ENCODE measurements at regions not wholly inside any gene's neighbourhood (a gene's known extent, or its start where the extent isn't known, plus 50 kb on each side); places are given as distances from the start of the nearest gene placed in this dataset.

GRCh38 chr12:126036348-126036747 is 971.1 kb downstream of the AACS start:
- no peaks in the 10 kb centered on the region for H3F3A ChIP-seq (ENCODE audit: low read depth)
- H3K9ac ChIP-seq, result no peak overlapping the region
- no peaks in the 10 kb centered on the region for H3K36me3 Mint-ChIP-seq
- no peak overlapping the region for H3K27ac Mint-ChIP-seq
- H3K4me2 ChIP-seq, result no peak overlapping the region
- peaks cover 4% of the 10 kb centered on the region for H3K4me1 Mint-ChIP-seq
- no peaks in the 10 kb centered on the region for H3K4me1 ChIP-seq
- DNase-seq (ENCODE audit: low spot score), result no peak
- H3K4me3 ChIP-seq, result no peak overlapping the region
- TF ChIP-seq EZH2phosphoT487 (IDR thresholded peaks at IDR 0.05) (no peak), EZH2 (IDR thresholded peaks at IDR 0.05) (no peak), CTCF (IDR thresholded peaks at IDR 0.05) (no peak)
- peaks cover 13% of the 10 kb centered on the region for H3K27me3 Mint-ChIP-seq (ENCODE audit: insufficient read depth, low read depth)
- H3K36me3 ChIP-seq, result no peaks in the 10 kb centered on the region
- H3K27ac ChIP-seq, result no peak overlapping the region
- H3K27me3 ChIP-seq, result no peaks in the 10 kb centered on the region
- no peaks in the 10 kb centered on the region for H4K20me1 ChIP-seq (ENCODE audit: low read depth)
- no peak overlapping the region for H2AFZ ChIP-seq (replicated peaks)
- no peaks in the 10 kb centered on the region for H3K9me3 ChIP-seq (ENCODE audit: low read depth)
- H3K79me2 ChIP-seq (ENCODE audit: low read depth), result no peaks in the 10 kb centered on the region
- peaks cover 4% of the 10 kb centered on the region for H3K9me3 Mint-ChIP-seq
- H3K4me3 Mint-ChIP-seq, result no peak overlapping the region

- no peak overlapping the region for H3K27ac Mint-ChIP-seq
Measured at GRCh38 chr12:126038434-126038833, 973.2 kb downstream of the AACS start.

GRCh38 chr12:126040307-126040706 is 975.1 kb downstream of the AACS start:
- TF ChIP-seq CTCF (IDR thresholded peaks at IDR 0.05) (no peak), EZH2 (IDR thresholded peaks at IDR 0.05) (no peak), EZH2phosphoT487 (IDR thresholded peaks at IDR 0.05) (no peak)
- no peak overlapping the region for H3K4me2 ChIP-seq
- no peaks in the 10 kb centered on the region for H3F3A ChIP-seq (ENCODE audit: low read depth)
- H3K27ac ChIP-seq, result no peak overlapping the region
- H4K20me1 ChIP-seq (ENCODE audit: low read depth), result no peaks in the 10 kb centered on the region
- no peaks in the 10 kb centered on the region for H3K4me1 ChIP-seq
- no peak for DNase-seq (ENCODE audit: low spot score)
- no peak overlapping the region for H3K9ac ChIP-seq
- Mint-ChIP-seq H3K4me3 (no peak overlapping the region), H3K27me3 (ENCODE audit: insufficient read depth, low read depth) (peaks cover 2% of the 10 kb centered on the region), H3K27ac (no peak overlapping the region), H3K4me1 (no peaks in the 10 kb centered on the region), H3K9me3 (peaks cover 6% of the 10 kb centered on the region), H3K36me3 (no peaks in the 10 kb centered on the region)
- no peak overlapping the region for H2AFZ ChIP-seq (replicated peaks)
- H3K4me3 ChIP-seq, result no peak overlapping the region
- no peaks in the 10 kb centered on the region for H3K9me3 ChIP-seq (ENCODE audit: low read depth)
- no peaks in the 10 kb centered on the region for H3K27me3 ChIP-seq
- no peaks in the 10 kb centered on the region for H3K36me3 ChIP-seq
- no peaks in the 10 kb centered on the region for H3K79me2 ChIP-seq (ENCODE audit: low read depth)

More at GRCh38 chr12:126038434-126038833, 973.2 kb downstream of the AACS start:
- no peak overlapping the region for H2AFZ ChIP-seq (replicated peaks)
- DNase-seq (ENCODE audit: low spot score), result no peak
- H3K36me3 ChIP-seq, result no peaks in the 10 kb centered on the region
- no peaks in the 10 kb centered on the region for H3K4me1 ChIP-seq
- H3K27ac ChIP-seq, result no peak overlapping the region
- H3F3A ChIP-seq (ENCODE audit: low read depth), result no peaks in the 10 kb centered on the region
- H3K4me3 ChIP-seq, result no peak overlapping the region
- no peaks in the 10 kb centered on the region for H3K79me2 ChIP-seq (ENCODE audit: low read depth)
- H3K27me3 ChIP-seq, result no peaks in the 10 kb centered on the region
- no peaks in the 10 kb centered on the region for H3K4me1 Mint-ChIP-seq
- no peak overlapping the region for H3K4me3 Mint-ChIP-seq
- peaks cover 7% of the 10 kb centered on the region for H3K27me3 Mint-ChIP-seq (ENCODE audit: insufficient read depth, low read depth)
- TF ChIP-seq CTCF (IDR thresholded peaks at IDR 0.05) (no peak), EZH2 (IDR thresholded peaks at IDR 0.05) (no peak), EZH2phosphoT487 (IDR thresholded peaks at IDR 0.05) (no peak)
- no peak overlapping the region for H3K9ac ChIP-seq
- H3K36me3 Mint-ChIP-seq, result no peaks in the 10 kb centered on the region
- no peak overlapping the region for H3K4me2 ChIP-seq
- peaks cover 4% of the 10 kb centered on the region for H3K9me3 Mint-ChIP-seq
- no peaks in the 10 kb centered on the region for H3K9me3 ChIP-seq (ENCODE audit: low read depth)
- no peaks in the 10 kb centered on the region for H4K20me1 ChIP-seq (ENCODE audit: low read depth)
